HG03135 (cell line): ENCODE measurements at regions not wholly inside any gene's neighbourhood (a gene's known extent, or its start where the extent isn't known, plus 50 kb on each side); places are given as distances from the start of the nearest gene placed in this dataset.

Source experiments
- ATAC-seq: cut with Tn5 transposase; IDR thresholded peaks from one replicate; pipeline ENCODE4 v1.9.1; 2021; ENCODE audit warnings: mild to moderate bottlenecking, moderate library complexity; ENCODE audit not compliant: unreplicated experiment

DNA sequence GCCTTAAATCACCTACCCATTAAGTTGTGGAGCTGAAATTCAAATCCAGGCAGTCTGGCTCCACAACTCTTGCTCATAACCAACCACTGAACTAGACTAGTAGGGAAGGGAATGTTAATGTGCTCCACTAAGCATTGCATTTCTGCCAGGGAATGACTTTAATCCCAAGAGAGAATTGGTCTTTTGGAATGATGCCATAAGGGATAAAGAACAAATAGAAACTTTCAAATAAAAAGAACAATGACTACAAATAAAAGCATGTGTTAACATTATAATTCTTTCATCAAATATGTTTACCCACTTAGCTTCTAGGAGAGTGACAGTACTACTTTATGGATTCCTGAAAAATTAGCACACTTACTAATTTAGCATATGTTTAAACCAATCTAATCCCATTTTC, 905.9 kb downstream of the CENPC start:
- ATAC-seq: no peak

DNA sequence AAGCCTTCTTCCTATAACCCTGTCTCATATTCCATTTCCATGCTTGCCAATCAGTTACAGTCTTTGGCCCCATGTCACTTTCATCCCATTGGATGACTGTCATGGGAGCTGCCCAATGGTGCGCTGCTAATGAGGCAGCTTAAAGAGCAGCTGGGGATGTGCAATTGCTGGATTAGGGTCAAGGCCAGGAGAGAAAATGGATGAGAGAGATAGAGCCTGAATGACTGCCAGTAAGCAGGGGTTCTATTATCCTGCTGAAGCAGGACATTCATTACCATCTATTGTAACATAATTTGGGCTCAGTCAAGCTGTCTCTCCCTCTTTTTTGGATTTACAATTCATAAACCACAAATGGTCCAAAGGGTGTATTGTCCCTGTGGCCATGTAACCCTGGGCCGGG, 909.0 kb downstream of the CENPC start:
- no peak for ATAC-seq

DNA sequence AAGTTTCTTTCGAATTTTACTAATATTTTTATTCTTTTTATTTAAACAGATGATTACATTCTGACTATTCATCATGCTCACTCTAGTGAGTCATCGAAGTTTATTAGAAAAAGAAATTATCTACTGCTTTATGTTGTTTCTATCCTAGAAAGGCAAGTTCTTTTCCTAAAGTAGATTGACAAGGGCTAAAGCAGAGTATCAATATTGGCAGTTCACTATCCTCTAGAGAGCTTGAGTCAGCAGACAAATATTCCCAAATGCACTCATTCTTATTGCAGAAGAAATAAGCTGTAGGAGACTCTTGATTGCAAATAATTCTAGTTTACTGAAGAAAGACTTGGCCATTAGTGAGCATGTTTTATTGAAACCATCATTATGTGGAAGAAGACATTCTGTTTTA, 911.8 kb downstream of the CENPC start:
- no peak for ATAC-seq

DNA sequence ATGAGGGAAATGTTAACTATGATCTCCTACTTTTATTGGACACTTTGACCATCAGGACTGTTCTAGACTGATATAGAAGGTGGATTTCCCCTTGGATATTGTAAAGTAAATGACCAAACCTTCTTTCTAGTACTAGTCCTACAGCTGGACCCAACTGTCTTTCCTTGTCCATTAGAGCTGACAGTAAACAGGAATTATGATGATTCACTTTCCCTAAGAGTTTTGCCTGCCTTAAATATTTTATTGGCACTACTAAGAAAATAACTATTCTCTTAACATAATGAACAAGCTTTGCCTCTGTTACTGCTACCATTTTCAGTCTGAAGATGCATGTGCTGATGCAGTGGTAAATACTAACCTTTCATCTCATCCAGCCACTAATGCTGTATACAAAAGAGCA, 915.4 kb downstream of the CENPC start:
- no peak for ATAC-seq

DNA sequence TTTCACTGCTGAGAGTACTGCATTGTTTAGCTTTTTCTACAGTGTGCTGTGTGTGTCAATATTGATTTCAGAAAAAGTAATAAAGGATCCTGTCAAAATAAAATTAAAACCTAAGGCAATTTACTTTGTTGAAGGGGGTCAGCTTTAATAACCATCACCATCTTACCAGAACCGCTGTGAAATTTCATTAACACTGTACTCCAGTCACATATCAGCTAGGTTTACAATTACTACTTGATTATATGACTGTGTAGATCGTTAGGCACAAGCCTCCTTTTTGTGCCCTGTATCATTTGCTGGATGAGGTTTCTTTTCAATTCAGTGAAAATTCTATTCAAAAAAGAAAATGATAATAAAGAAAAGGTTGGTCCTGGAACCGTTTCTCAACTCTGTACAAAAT, 917.2 kb downstream of the CENPC start:
- no peak for ATAC-seq

DNA sequence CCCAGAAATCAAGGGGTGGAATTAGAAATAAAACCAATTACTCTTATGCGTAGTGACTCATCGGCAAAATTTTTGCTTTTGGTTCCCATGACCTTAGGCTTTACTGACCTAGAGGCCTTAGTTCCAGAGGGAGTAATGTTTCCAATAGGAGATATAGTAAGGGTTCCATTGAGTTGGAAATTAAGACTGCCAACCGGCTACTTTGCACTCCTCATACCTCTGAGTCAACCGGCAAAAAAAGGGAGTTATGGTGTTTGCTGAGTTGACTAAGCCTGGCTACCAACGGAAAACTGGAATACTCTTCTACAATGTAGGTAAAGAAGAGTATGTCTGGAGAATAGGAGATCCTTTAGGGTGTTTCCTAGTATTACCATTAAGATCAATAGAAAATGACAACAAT, 919.8 kb downstream of the CENPC start:
- no peak for ATAC-seq

DNA sequence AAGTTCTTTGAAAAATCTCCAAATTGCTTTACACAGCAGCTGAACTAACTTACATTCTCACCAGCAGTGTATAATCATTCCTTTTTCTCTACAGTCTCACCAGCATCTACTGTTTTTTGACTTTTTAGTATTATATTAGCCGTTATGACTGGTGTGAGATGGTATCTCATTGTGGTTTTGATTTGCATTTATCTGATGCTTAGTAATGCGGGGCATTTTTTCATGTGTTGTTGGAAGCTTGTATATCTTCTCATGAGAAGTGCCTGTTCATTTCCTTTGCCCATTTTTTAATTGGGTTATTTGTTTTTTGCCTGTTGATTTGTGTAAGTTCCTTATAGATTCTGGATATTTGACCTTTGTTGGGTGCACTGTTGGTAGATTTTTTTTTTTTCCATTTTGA, 931.7 kb downstream of the CENPC start:
- no peak for ATAC-seq

DNA sequence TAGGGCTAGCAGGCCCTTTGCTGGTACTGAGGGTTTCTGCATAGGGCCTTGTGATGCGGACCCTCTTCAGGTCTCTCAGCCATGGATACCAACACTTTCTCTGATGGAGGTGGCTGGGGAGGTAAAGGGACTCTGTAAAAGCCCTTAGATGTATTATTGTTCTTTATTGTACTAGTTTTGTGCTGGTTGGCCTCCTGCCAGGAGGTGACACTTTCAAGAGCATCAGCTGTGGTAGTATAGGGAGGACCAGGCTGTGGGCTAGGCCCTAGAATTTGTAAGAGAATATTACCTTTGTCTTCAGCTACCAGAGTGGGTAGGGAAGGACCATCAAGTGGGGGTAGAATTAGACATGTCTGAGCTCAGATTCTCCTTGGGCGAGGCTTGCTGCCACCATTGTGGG, 936.3 kb downstream of the CENPC start:
- no peak for ATAC-seq

DNA sequence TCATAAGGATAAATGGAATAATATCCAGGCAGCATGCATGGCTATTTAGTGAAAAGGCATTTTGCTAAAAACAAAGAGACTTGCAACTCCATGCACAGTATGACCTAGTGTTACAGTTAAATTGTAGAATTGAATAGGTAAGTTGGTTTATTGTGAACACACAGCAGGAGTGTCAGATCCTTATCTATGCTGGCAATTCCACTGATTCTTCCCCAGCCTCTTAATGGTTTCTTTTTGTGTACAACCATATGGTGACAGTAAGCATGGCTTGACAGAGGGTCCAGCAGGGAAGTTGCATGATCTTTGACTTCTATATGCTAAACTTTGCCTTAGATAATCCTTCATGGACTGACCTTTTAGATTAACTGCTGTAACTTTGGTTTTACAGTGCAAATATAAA, 936.6 kb upstream of the EPHA5 start:
- ATAC-seq: no peak

DNA sequence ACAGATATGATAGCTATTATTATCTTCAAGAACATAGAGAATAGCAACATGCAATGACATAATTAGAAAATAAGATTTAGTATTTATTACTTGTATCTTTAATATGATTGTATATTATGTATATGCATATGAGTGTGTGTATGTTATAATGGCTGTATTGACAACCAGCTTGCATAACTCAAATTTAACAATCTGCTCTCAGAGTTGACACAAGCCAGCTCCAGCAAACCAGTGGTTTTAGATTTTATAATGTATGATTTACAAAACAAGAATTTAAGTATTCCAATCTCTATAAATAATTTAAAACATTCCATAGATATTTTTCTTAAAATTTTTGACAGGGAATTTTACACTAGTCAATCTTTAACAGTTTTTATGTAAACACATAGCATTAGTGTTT, 935.9 kb upstream of the EPHA5 start:
- ATAC-seq: no peak

DNA sequence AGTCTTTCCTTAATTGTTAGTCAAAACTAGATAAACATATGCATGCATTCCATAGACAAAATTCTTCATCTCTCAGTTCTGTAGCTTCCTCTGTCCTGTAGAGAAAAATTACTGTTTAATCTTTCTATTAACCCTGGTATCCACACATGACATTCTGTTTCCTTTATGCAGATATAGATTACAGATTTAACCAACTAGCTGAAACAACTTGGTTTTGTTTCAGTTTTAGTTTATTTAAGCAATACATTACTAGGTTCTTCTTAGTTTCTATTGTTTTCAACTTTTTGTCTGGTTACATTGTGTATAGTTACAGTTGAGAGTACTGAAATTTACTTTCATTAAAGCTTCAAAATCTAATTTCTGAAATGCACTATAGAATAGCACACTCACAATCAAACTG, 933.9 kb upstream of the EPHA5 start:
- ATAC-seq: peak; percentile 67

DNA sequence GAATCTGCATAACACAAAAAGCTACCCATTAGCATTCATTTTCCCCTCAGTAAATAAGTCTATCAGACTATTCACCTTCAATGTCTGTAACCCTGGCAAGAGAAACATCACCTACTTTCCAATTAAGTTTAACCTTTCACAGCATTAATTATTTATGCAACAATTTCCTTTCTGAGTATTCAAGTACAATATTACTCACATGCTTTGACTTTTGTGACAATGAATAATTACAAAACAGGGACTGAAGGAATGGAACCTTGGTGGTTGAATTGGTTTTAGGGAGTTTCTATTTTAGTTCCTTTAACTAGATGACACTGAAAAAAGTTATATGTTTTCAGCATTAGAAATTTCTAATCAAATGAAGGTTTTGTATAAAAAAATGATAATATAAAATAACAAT, 932.3 kb upstream of the EPHA5 start:
- no peak for ATAC-seq

DNA sequence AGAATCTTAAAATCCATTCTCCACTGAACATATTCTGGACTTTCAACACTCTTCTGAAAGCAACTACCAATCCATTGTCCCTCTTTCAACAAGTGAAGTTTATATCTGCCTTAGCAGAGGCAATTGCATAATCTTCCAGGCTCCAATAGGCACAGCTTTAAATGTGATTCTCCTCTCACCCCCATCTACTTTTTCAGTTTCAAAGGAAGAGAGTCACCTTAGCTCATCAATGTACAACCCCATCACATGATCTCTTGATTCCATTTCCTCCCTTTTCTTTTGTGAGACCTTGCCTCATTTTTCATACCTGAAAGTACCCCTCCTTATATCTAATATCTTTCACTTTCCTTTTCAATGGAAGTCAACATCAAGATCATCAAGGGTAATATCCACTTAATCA, 921.7 kb upstream of the EPHA5 start:
- no peak for ATAC-seq

DNA sequence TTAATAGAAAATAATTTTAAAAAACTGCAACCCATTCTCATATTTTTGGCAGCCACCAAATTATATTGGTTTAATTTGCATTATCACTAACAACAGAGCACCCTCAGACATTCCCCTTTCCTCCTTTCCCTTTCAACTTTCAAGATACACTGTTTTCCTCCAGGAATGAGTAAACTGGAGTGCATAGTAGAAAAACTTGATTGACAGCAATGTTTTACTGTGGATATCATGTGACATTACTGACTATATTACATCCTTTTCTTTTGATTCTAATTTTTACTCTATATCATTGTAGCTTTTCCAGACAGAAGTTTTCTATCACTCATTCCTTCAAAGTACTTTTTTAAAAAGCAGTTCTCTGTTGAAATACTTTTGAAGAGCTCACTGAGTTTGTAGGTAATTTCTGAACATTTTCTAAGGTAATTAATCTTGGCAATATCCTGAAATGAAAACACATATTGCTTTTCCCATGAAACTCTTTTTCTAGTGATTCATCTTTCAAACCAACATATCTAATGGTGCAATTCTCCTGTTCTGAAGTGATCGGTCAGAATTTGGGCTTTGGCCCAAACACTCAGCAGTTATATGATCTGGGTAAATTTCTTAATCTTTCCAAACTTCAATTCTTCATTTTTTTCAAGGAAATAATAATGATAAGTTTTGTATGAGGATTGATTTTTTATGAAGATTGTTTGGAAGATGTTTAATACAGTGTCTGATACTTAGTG, 920.4 kb upstream of the EPHA5 start:
- no peak for ATAC-seq

DNA sequence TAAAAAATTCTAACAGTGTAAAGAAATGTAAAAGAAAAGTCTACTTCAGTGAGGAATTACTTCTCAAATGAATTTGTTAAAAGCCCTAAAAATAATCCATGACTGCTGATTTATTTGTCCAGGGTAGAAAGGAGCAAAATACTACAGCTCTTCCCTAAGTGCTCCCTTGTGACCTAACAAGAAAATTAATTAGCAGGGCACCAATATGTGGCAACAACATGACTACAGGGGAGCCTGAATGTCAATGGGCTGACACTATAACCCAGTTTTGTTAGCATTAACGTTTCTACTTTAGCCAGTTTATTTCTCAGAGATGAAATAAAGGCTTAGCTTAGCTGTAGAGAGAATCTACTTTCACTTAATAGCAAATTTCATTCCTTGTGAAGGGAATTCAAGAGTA, 918.9 kb upstream of the EPHA5 start:
- ATAC-seq: no peak

DNA sequence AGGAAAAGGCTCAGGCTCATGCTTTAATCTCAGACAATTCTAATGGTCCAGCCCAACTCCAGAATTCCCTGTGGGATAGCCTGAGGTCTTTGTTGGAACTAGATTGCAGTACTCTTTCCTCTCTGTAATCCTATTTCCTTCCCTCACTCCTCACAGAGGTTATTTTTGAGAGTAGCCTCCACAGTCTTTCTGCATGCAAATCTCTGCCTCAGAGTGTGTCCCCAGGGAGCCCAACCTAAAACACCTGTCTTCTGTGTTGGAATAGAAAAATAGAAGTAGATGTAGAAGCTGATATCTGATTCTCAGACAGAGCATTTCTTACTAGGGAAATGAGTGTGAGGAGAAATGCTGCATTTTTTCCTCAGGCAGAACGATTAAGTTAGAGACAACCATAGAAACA, 915.5 kb upstream of the EPHA5 start:
- peak; percentile 62 for ATAC-seq

DNA sequence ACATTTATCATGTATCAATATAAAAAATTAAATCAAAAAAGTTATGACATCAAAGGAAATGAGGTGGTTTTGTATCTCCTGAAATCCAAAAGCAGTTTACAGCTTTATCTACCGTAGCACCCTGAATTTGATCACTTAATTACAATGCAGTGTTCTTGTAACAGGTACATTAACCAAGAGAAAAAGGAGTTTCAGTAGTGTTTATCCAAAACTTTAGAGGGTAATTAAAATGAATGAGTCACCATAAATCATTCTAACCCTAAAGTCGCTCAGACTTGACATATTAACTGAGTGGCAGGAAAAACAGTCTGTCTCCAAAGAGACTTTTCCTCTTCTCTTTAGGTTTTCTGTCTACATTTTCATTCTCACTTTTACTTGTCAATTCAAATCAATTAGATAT, 907.6 kb upstream of the EPHA5 start:
- ATAC-seq: no peak

DNA sequence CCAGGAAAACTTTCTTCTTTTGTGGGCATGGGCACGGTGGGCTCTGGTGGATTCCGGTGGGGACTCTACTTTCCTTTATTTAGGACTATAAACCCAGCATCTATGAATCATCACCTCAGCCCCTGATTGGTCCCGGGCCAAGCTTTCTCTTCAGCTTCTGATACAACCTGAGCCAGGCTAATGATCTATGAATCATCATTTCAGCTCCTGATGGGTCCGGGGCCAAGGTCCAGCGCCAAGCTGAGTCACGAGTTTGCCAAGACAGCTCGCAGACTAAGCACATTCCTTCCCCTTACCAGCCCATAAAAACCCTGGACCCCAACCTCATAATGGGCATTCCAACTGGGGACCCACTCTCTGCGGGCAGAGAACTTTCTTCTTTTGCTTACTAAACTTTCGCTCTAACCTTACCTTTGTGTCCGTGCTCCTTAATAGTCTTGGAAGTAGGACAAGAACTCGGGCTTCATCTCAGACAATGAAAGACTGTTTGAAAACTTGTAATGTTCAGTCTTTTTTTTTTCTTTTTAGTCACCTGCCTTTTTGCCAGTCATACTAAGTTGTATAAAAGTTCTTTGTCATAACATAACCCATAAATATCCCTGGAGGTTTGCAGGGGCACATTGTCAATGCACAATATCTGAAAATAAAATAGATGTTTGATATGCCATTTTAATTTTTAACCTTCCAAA, 904.9 kb upstream of the EPHA5 start:
- ATAC-seq: no peak

DNA sequence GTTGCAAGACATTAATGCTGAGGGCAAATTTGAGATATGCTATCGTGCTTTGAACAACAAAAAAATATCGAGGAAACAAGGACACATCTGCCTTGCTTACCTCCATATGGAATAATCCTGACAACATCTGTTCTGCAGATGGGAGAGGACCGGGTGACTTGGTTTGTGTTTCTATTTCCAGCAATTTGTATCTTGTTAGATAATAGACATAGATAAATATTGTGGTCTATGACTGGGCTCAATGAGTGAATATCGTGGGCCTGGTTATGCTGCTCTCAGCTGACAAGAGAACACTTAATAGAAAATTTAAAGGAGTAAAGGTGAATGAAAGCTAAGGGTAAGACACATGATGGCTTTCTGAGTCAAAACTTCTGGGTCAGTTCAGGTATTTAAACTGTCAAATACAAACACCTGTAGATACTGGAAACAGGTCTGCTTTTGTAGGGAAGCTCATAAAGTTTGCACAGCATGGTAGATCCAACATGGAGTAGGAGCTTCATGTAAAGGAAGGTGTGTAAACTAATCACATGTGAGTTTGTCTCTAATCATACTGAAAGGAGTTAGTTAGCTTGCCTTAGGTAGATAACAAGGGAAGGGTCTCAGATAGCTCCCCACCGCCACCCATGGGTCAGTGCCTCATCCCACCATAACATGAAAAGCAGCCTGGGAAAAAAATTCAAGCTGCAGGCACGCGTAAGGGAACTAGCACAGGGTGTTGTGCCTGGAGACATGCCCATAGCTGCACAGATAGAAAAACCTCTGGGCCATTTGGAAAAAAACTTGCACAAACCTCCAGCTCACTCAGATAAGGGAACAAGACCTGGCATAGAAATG, 904.1 kb upstream of the EPHA5 start:
- no peak for ATAC-seq

DNA sequence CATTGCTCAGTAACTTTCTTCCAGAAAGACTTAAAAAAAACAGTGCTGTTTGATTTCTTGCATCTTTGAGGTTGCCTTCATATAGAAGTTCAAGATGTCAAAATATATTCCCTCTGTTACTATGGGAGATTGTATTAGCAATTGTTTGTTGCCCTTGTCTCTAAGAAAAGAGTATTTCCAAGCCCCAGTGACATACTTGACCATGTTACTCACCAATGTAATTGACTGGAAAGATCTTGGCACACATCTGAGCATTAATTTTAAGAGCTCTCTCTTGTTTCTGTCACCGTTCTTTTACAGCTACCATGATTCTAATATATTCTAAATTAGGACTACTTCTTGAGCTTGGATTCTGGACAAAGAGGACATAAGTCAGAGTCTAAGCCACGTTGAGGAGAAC, 902.7 kb upstream of the EPHA5 start:
- ATAC-seq: no peak

DNA sequence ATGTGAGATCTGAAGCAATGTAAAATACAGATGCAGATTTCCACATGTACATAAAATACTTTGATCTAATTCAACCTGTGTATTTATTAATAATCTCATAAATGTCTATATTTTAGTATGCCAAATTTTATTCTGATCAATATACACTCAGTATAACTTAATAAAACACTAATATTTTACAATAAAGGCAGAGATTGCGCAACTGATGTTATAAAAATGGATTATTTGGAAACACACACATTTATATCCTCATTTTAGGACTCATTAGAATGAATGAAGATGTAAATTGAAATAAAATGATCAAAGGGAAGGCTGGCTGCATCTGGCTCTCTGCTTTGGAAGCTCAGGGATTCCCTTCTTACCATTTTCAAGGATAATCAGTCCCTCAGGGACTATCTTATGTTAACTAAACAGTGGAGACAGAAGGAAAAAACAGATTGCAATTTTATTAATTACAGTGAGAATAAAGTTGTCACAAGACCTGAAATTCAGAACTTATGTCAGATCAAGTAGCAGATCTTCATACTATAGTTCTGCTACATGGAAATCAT, 900.9 kb upstream of the EPHA5 start:
- ATAC-seq: no peak

DNA sequence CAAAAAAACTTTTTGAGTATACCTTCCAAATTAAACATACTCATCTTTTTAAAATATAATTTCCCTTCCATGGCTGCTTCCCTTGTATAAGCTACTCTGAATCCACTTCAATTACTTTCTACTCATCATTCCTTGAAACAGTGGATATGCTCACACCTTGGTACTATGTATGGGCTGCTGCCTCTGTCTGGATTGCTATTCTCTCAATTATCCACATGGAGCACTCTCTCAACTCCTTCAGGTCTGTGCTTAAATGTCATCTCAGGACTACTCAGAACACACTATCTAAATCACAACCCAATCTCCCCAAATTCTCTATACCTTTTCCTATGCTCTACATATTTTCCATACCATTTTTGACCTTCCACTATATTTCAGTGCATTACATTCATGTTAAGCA, 898.9 kb upstream of the EPHA5 start:
- ATAC-seq: no peak
